HepG2 (cell line): ENCODE measurements at regions not wholly inside any gene's neighbourhood (a gene's known extent, or its start where the extent isn't known, plus 50 kb on each side); places are given as distances from the start of the nearest gene placed in this dataset.

ENCODE experiments used
- ATAC-seq: fragments of 200-7000 bp; cut with Tn5 transposase; 3 replicates; pipeline ENCODE4 v1.9.1; 2020; ENCODE audit warnings: mild to moderate bottlenecking, moderate library complexity
- BruUV-seq: library from RNA; stranded (reverse); fragments of 400-500 nt; replicated peaks from 2 replicates; lab custom pipeline; 2021; lab: Mats Ljungman, UMichigan
- CTCF ChIA-PET: fragments of 300-600 bp; formaldehyde crosslinking; extraction: SDS; loops from one replicate; lab custom pipeline; 2021; ENCODE audit warnings: low total read pairs, inconsistent platforms, low intra/inter-chr PET ratio; lab: Yijun Ruan, JAX
- POLR2A ChIA-PET: fragments of 350-600 bp; sonication (Branson Sonifier 250); formaldehyde crosslinking; loops from one replicate; lab custom pipeline; 2020; ENCODE audit warnings: antibody characterized with exemption, inconsistent platforms; lab: Yijun Ruan, JAX
- DNase-seq: peaks from one replicate; pipeline ENCODE4 v3.0.0-alpha.2; 2015; ENCODE audit warnings: low spot score
- FAIRE-seq: peaks from 3 replicates; lab custom pipeline; 2011; peaks lifted over from hg19 to GRCh38; lab: Jason Lieb, UNC
- H2AFZ ChIP-seq: one replicate; pipeline ENCODE4 v1.6.1; 2011; ENCODE audit warnings: low read length, inconsistent platforms
- H3K27ac ChIP-seq: fragments of 300-600 bp; 3 replicates; pipeline ENCODE4 v1.8.0; 2011; ENCODE audit warnings: mixed run types, mild to moderate bottlenecking, mixed read lengths, low read length, inconsistent platforms; ENCODE audit not compliant: insufficient read depth; ENCODE audit errors: extremely low read length
- H3K27me3 ChIP-seq, 2 experiments: fragments of 200-600 bp in 1 of 2; 2 replicates in 1 of 2; 3 replicates in 1 of 2; pipeline versions ENCODE4 v1.6.0 to v1.8.0; 2011; ENCODE audit warnings: low read length in 2 of 2, mild to moderate bottlenecking in 2 of 2, moderate library complexity in 2 of 2, inconsistent platforms in 1 of 2; ENCODE audit not compliant: insufficient read depth in 2 of 2, control insufficient read depth in 1 of 2
- H3K36me3 ChIP-seq, 2 experiments: fragments of 200-600 bp in 1 of 2; replicated peaks in 1 of 2; 2 replicates in 1 of 2; 3 replicates in 1 of 2; pipeline versions ENCODE4 v1.5.1 to v1.8.0; 2011; ENCODE audit warnings: low read length in 2 of 2, inconsistent platforms in 1 of 2; ENCODE audit not compliant: insufficient read depth in 2 of 2, control insufficient read depth in 1 of 2
- H3K4me1 ChIP-seq: 2 replicates; pipeline ENCODE4 v1.5.1; 2012; ENCODE audit warnings: low read length, inconsistent platforms; ENCODE audit not compliant: insufficient read depth
- H3K4me2 ChIP-seq: 2 replicates; pipeline ENCODE4 v1.6.0; 2011; ENCODE audit warnings: low read depth, low read length, inconsistent platforms
- H3K4me3 ChIP-seq, 3 experiments: fragments of 200-600 bp in 1 of 3; sonication (generic), shearing (Covaris generic) in 1 of 3; replicated peaks in 1 of 3; 2 replicates each; pipeline ENCODE4 v1.5.1; 2011 to 2016; ENCODE audit warnings: low read length in 3 of 3, inconsistent platforms in 2 of 3, low read depth in 2 of 3, mild to moderate bottlenecking in 2 of 3, control low read depth in 1 of 3, mixed read lengths in 1 of 3; ENCODE audit not compliant: insufficient read depth in 1 of 3
- H3K79me2 ChIP-seq: one replicate; pipeline ENCODE4 v1.6.1; 2011; ENCODE audit warnings: low read length, inconsistent platforms; ENCODE audit not compliant: insufficient read depth
- H3K9ac ChIP-seq: 2 replicates; pipeline ENCODE4 v1.6.0; 2011; ENCODE audit warnings: mild to moderate bottlenecking, low read depth, low read length, inconsistent platforms; ENCODE audit not compliant: insufficient read depth
- H3K9me3 ChIP-seq: 2 replicates; pipeline ENCODE4 v1.5.1; 2012; ENCODE audit warnings: mild to moderate bottlenecking, low read length
- H4K20me1 ChIP-seq: 2 replicates; pipeline ENCODE4 v1.6.0; 2011; ENCODE audit warnings: inconsistent platforms, mild to moderate bottlenecking, low read length, moderate library complexity; ENCODE audit not compliant: insufficient read depth
- ADNP ChIP-seq: sonication (generic); formaldehyde crosslinking; IDR thresholded peaks from 2 replicates; pipeline ENCODE4 v1.4.0; 2020; ENCODE audit warnings: missing genetic modification reagents
- HNRNPUL1 ChIP-seq: fragments of 200-400 bp; formaldehyde crosslinking; IDR thresholded peaks from 2 replicates; pipeline ENCODE4 v1.6.1; 2017; ENCODE audit warnings: low read depth, mild to moderate bottlenecking, low read length, moderate library complexity
- KDM2A ChIP-seq: sonication (generic); formaldehyde crosslinking; IDR thresholded peaks from 2 replicates; pipeline ENCODE4 v1.4.0; 2020; ENCODE audit warnings: low read depth, missing genetic modification reagents, borderline replicate concordance
- KDM4B ChIP-seq: sonication (generic); formaldehyde crosslinking; IDR thresholded peaks from 2 replicates; pipeline ENCODE4 v1.4.0; 2020; ENCODE audit warnings: missing genetic modification reagents
- MEIS1 ChIP-seq: sonication (generic); formaldehyde crosslinking; IDR thresholded peaks from 2 replicates; pipeline ENCODE4 v1.9.0; 2021; ENCODE audit warnings: mild to moderate bottlenecking, missing genetic modification reagents, moderate library complexity, borderline replicate concordance
- MXD3 ChIP-seq: IDR thresholded peaks from 2 replicates; pipeline ENCODE4 v1.6.1; 2016; ENCODE audit warnings: mild to moderate bottlenecking, missing biosample characterization, missing genetic modification reagents
- SETDB1 ChIP-seq: sonication (generic); formaldehyde crosslinking; IDR thresholded peaks from 2 replicates; pipeline ENCODE4 v1.5.1; 2020; ENCODE audit warnings: missing genetic modification reagents, mild to moderate bottlenecking, borderline replicate concordance
- SNAI1 ChIP-seq: sonication (generic); formaldehyde crosslinking; IDR thresholded peaks from 2 replicates; pipeline ENCODE4 v1.5.0; 2020; ENCODE audit warnings: mild to moderate bottlenecking, missing genetic modification reagents, borderline replicate concordance
- WIZ ChIP-seq: sonication (generic); formaldehyde crosslinking; IDR thresholded peaks from 2 replicates; pipeline ENCODE4 v1.5.1; 2020; ENCODE audit warnings: mild to moderate bottlenecking, missing genetic modification reagents
- ZBTB10 ChIP-seq: sonication (generic); formaldehyde crosslinking; IDR thresholded peaks from 2 replicates; pipeline ENCODE4 v1.4.0; 2020; ENCODE audit warnings: missing genetic modification reagents, borderline replicate concordance
- ZNF891 ChIP-seq: sonication (generic); formaldehyde crosslinking; IDR thresholded peaks from 2 replicates; pipeline ENCODE4 v1.5.0; 2020; ENCODE audit warnings: mild to moderate bottlenecking, missing genetic modification reagents
- WGBS: methylation state at CpG from one replicate; pipeline ENCODE4 v1.1.6; 2017; ENCODE audit warnings: low lambda C conversion rate; 5-methylcytosine and 5-hydroxymethylcytosine counted together
- in situ Hi-C: cut with HindIII; loops from 2 replicates; pipeline ENCODE4 v1.10.0; 2017; ENCODE audit warnings: low pct_unique_long_range_greater_than_20kb; ENCODE audit not compliant: extremely low pct_ligation_motif_present
- intact Hi-C: fragments of 100-400 bp; cut with micrococcal nuclease; formaldehyde crosslinking; loops from one replicate; pipeline ENCODE4 v1.10.0; 2022; ENCODE audit not compliant: unreplicated experiment
- TF ChIP-seq, protein P1 (sequence below): sonication (generic); formaldehyde crosslinking; conservative IDR thresholded peaks from 2 replicates; pipeline ENCODE4 v1.4.0; 2020; ENCODE audit warnings: mild to moderate bottlenecking, missing genetic modification reagents, moderate library complexity

GRCh38 chr7:46168671-46169383 is 247.8 kb upstream of the IGFBP3 start:
- ChIA-PET CTCF (no interaction called here), POLR2A (no interaction called here)
- Histone ChIP-seq H2AFZ (no peak overlapping the region), H3K27me3 (no peaks in the 10 kb centered on the region), H3K4me3 (no peak overlapping the region), H3K36me3 (no peaks in the 10 kb centered on the region), H4K20me1 (no peaks in the 10 kb centered on the region), H3K9ac (no peak overlapping the region), H3K27ac (no peak overlapping the region)
- ATAC-seq: no peak
- 25% methylated on average over 6 of the region's 11 CpGs for WGBS
- no peak for FAIRE-seq
- TF ChIP-seq SETDB1 (CRISPR knock-in tag): no peak
- TF ChIP-seq WIZ: no peak
- TF ChIP-seq SNAI1 (CRISPR knock-in tag): no peak
- TF ChIP-seq, all 625 proteins: peak for 0
- intact Hi-C loops: no loop called here
- no peaks in the 10 kb centered on the region for H3K79me2 ChIP-seq
- no peak for DNase-seq
- no peak overlapping the region for H3K4me2 ChIP-seq
- H3K9me3 ChIP-seq: no peaks in the 10 kb centered on the region
- in situ Hi-C loops: no loop called here
- no TSS peak for BruUV-seq
- H3K4me1 ChIP-seq: no peaks in the 10 kb centered on the region

DNA sequence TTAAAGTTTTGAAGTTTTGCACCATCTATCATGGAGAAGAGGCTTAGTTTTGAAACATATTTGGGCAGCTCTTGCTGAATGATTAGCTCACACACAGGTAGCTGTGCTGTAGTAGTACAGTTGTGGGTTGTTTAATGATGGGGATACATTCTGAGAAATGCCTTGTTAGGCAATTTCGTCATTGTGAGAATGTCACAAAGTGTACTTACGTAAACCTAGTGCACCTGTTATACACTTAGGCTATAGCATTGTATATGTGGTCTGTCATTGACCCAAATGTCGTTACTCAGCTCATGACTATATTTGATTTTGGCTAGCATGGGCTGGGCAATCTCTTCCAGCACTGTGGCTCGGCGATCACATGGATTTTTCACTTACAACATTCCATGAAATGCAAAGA is 247.2 kb upstream of the IGFBP3 start:
- no peaks in the 10 kb centered on the region for H4K20me1 ChIP-seq
- in situ Hi-C loops: no loop called here
- H3K9ac ChIP-seq: no peak overlapping the region
- no peak for FAIRE-seq
- no peak overlapping the region for H3K4me3 ChIP-seq
- POLR2A ChIA-PET: no interaction called here
- CTCF ChIA-PET: no interaction called here
- no TSS peak for BruUV-seq
- no peaks in the 10 kb centered on the region for H3K79me2 ChIP-seq
- no peak for DNase-seq
- no peaks in the 10 kb centered on the region for H3K27me3 ChIP-seq
- H3K4me2 ChIP-seq: no peak overlapping the region
- H3K36me3 ChIP-seq: no peaks in the 10 kb centered on the region
- no peak overlapping the region for H3K27ac ChIP-seq
- H3K4me1 ChIP-seq: no peaks in the 10 kb centered on the region
- WGBS: 43% methylated on average over 5 of the region's 5 CpGs
- H2AFZ ChIP-seq: no peak overlapping the region
- no peak for ATAC-seq
- intact Hi-C loops: no loop called here
- no peaks in the 10 kb centered on the region for H3K9me3 ChIP-seq
- TF ChIP-seq MXD3 (CRISPR knock-in tag) (no peak), ADNP (CRISPR knock-in tag) (no peak), MEIS1 (CRISPR knock-in tag) (no peak), KDM4B (CRISPR knock-in tag) (no peak), ZBTB10 (CRISPR knock-in tag) (no peak), ZNF891 (CRISPR knock-in tag) (no peak), HNRNPUL1 (no peak), KDM2A (CRISPR knock-in tag) (no peak)
- TF ChIP-seq, protein P1, sequence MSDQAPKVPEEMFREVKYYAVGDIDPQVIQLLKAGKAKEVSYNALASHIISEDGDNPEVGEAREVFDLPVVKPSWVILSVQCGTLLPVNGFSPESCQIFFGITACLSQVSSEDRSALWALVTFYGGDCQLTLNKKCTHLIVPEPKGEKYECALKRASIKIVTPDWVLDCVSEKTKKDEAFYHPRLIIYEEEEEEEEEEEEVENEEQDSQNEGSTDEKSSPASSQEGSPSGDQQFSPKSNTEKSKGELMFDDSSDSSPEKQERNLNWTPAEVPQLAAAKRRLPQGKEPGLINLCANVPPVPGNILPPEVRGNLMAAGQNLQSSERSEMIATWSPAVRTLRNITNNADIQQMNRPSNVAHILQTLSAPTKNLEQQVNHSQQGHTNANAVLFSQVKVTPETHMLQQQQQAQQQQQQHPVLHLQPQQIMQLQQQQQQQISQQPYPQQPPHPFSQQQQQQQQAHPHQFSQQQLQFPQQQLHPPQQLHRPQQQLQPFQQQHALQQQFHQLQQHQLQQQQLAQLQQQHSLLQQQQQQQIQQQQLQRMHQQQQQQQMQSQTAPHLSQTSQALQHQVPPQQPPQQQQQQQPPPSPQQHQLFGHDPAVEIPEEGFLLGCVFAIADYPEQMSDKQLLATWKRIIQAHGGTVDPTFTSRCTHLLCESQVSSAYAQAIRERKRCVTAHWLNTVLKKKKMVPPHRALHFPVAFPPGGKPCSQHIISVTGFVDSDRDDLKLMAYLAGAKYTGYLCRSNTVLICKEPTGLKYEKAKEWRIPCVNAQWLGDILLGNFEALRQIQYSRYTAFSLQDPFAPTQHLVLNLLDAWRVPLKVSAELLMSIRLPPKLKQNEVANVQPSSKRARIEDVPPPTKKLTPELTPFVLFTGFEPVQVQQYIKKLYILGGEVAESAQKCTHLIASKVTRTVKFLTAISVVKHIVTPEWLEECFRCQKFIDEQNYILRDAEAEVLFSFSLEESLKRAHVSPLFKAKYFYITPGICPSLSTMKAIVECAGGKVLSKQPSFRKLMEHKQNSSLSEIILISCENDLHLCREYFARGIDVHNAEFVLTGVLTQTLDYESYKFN (CRISPR knock-in tag): no peak
